Mammary epithelial cell (primary cell): ENCODE measurements at regions not wholly inside any gene's neighbourhood (a gene's known extent, or its start where the extent isn't known, plus 50 kb on each side); places are given as distances from the start of the nearest gene placed in this dataset.

ENCODE experiments used
- EZH2 ChIP-seq: IDR thresholded peaks from 2 replicates; pipeline ENCODE4 v1.6.1; 2012; ENCODE audit warnings: low read length, inconsistent platforms, borderline replicate concordance
- TF ChIP-seq, protein P1 (sequence below), 2 donors: IDR thresholded peaks in 1 of 2; conservative IDR thresholded peaks in 1 of 2; 2 replicates each; pipeline ENCODE4 v1.5.1; 2011 to 2012; ENCODE audit warnings: inconsistent platforms in 2 of 2, low read length in 2 of 2, mild to moderate bottlenecking in 2 of 2, control low read depth in 1 of 2, low read depth in 1 of 2; ENCODE audit not compliant: insufficient read depth in 1 of 2; ENCODE audit errors: extremely low read depth in 1 of 2

DNA sequence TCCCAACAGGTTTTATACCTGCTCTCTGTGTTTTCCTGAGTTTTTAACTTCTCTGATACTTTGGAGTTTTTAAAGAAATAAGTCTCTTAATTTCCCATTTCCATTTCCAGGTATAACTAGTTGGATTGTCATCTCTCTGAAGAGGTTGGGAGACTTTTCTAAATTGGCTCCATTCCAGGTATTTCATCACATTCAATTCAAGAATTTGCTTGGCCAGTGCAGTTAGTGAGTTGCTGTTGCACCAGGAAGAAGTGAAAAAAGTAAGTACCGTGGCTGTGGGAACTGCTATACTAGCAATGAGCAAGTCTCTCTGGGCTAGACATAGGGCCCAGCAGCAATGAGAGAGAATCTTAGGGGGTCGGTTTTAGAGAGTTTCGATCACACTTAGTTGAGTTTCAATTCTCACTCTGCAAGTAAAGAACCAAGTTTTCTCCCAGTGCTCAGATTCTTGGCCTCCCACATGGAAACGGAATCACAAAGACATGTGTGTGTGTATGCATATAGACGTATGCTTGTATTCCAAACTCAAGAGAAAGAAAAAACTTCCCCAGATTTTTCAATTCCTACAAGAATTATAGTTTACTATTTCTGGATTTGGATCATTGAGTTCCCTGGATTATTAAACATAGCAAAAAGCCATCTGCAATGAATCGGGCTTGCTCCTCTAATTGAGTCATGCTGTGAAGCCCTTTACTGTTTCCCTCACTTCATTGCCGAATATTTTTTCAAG, 894.4 kb downstream of the BCL11A start:
- TF ChIP-seq, protein P1, sequence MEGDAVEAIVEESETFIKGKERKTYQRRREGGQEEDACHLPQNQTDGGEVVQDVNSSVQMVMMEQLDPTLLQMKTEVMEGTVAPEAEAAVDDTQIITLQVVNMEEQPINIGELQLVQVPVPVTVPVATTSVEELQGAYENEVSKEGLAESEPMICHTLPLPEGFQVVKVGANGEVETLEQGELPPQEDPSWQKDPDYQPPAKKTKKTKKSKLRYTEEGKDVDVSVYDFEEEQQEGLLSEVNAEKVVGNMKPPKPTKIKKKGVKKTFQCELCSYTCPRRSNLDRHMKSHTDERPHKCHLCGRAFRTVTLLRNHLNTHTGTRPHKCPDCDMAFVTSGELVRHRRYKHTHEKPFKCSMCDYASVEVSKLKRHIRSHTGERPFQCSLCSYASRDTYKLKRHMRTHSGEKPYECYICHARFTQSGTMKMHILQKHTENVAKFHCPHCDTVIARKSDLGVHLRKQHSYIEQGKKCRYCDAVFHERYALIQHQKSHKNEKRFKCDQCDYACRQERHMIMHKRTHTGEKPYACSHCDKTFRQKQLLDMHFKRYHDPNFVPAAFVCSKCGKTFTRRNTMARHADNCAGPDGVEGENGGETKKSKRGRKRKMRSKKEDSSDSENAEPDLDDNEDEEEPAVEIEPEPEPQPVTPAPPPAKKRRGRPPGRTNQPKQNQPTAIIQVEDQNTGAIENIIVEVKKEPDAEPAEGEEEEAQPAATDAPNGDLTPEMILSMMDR (conservative IDR thresholded peaks at IDR 0.05 in 1 of 2, IDR thresholded peaks at IDR 0.05 in 1 of 2; ENCODE audit: extremely low read depth in 1 of 2, insufficient read depth in 1 of 2, low read depth in 1 of 2, low read length in 2 of 2): no peak
- TF ChIP-seq EZH2: no peak
